ENCODE measurements at regions not wholly inside any gene's neighbourhood (a gene's known extent, or its start where the extent isn't known, plus 50 kb on each side); places are given as distances from the start of the nearest gene placed in this dataset.
A peak's percentile ranks its signal among the peaks of the same experiment; 100 is the strongest.

DNA sequence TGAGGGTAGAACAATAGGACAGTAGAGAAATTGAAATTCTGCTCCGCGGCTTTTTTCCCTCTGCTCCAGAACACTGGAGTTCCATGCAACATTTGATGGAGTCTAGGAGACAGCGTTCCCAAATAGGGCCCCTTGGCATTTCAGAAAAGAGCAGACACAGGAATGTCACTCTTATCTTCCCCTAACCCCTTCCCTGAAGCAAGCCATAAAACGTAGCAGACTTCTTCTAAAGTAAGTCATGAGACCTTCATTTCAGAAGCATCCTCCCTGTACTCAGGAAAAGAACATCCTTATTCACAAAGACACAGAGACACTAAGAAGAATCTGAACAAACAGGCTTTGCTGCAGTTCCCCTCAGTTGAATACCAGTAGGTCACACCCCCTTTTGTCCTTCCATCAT lies 296.1 kb upstream of the SOX9 start:
- H3K27me3 ChIP-seq (ENCODE audit: control insufficient read depth, insufficient read depth, low read length) = no peaks in the 10 kb centered on the region
- no peak overlapping the region for H3K27ac ChIP-seq (ENCODE audit: low read depth, low read length)
- no peak overlapping the region for H3K4me3 ChIP-seq (ENCODE audit: low read depth, low read length)
- H3K4me1 ChIP-seq (ENCODE audit: control insufficient read depth, insufficient read depth, low read length) = peaks cover 41% of the 10 kb centered on the region
- H3K9me3 ChIP-seq (ENCODE audit: control insufficient read depth, insufficient read depth, low read length) = no peaks in the 10 kb centered on the region
- H3K9ac ChIP-seq (ENCODE audit: low read depth, low read length) = no peak overlapping the region
- no peaks in the 10 kb centered on the region for H3K36me3 ChIP-seq (ENCODE audit: control insufficient read depth, insufficient read depth, low read length)

GRCh38 chr17:71825687-71826086 lies 295.1 kb upstream of the SOX9 start:
- Histone ChIP-seq H3K4me3 (ENCODE audit: low read depth, low read length) (no peak overlapping the region), H3K36me3 (ENCODE audit: control insufficient read depth, insufficient read depth, low read length) (no peaks in the 10 kb centered on the region), H3K27ac (ENCODE audit: low read depth, low read length) (no peak overlapping the region), H3K9ac (ENCODE audit: low read depth, low read length) (no peak overlapping the region), H3K4me1 (ENCODE audit: control insufficient read depth, insufficient read depth, low read length) (peaks cover 51% of the 10 kb centered on the region), H3K9me3 (ENCODE audit: control insufficient read depth, insufficient read depth, low read length) (no peaks in the 10 kb centered on the region), H3K27me3 (ENCODE audit: control insufficient read depth, insufficient read depth, low read length) (no peaks in the 10 kb centered on the region)

DNA sequence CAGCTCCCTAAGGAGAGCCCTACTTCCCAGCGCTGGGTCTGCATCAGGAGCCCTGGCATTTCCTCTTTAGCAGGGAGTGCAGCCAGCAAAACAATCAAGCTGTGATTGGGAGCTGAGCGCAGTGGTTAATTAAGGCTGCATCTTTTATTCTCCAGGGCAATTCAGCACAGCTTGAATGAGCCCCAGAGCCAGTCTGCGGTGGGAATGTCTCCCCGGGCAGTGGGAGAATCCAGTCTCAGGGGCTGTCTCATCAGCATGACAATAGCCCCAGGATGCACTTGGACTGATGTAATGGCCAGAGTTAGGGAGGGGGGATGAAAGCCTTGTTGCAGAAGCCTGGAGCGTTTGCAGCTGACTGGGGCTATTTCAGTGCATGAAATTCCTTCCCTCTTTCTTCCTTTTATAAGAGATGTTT lies 292.6 kb upstream of the SOX9 start:
- Histone ChIP-seq H3K4me3 (ENCODE audit: low read depth, low read length) (no peak overlapping the region), H3K36me3 (ENCODE audit: control insufficient read depth, insufficient read depth, low read length) (no peaks in the 10 kb centered on the region), H3K9me3 (ENCODE audit: control insufficient read depth, insufficient read depth, low read length) (no peaks in the 10 kb centered on the region), H3K27ac (ENCODE audit: low read depth, low read length) (peak overlapping the region; percentile 94), H3K4me1 (ENCODE audit: control insufficient read depth, insufficient read depth, low read length) (peaks cover 56% of the 10 kb centered on the region), H3K9ac (ENCODE audit: low read depth, low read length) (no peak overlapping the region), H3K27me3 (ENCODE audit: control insufficient read depth, insufficient read depth, low read length) (no peaks in the 10 kb centered on the region)

GRCh38 chr17:71830866-71831265 lies 290.0 kb upstream of the SOX9 start:
- Histone ChIP-seq H3K9me3 (ENCODE audit: control insufficient read depth, insufficient read depth, low read length) (no peaks in the 10 kb centered on the region), H3K27me3 (ENCODE audit: control insufficient read depth, insufficient read depth, low read length) (no peaks in the 10 kb centered on the region), H3K36me3 (ENCODE audit: control insufficient read depth, insufficient read depth, low read length) (no peaks in the 10 kb centered on the region), H3K4me1 (ENCODE audit: control insufficient read depth, insufficient read depth, low read length) (peaks cover 45% of the 10 kb centered on the region), H3K9ac (ENCODE audit: low read depth, low read length) (no peak overlapping the region), H3K27ac (ENCODE audit: low read depth, low read length) (no peak overlapping the region), H3K4me3 (ENCODE audit: low read depth, low read length) (no peak overlapping the region)

GRCh38 chr17:71842986-71843385 lies 277.8 kb upstream of the SOX9 start:
- H3K27me3 ChIP-seq (ENCODE audit: control insufficient read depth, insufficient read depth, low read length) = no peaks in the 10 kb centered on the region
- H3K27ac ChIP-seq (ENCODE audit: low read depth, low read length) = no peak overlapping the region
- H3K36me3 ChIP-seq (ENCODE audit: control insufficient read depth, insufficient read depth, low read length) = no peaks in the 10 kb centered on the region
- no peaks in the 10 kb centered on the region for H3K9me3 ChIP-seq (ENCODE audit: control insufficient read depth, insufficient read depth, low read length)
- no peak overlapping the region for H3K9ac ChIP-seq (ENCODE audit: low read depth, low read length)
- no peaks in the 10 kb centered on the region for H3K4me1 ChIP-seq (ENCODE audit: control insufficient read depth, insufficient read depth, low read length)
- no peak overlapping the region for H3K4me3 ChIP-seq (ENCODE audit: low read depth, low read length)

DNA sequence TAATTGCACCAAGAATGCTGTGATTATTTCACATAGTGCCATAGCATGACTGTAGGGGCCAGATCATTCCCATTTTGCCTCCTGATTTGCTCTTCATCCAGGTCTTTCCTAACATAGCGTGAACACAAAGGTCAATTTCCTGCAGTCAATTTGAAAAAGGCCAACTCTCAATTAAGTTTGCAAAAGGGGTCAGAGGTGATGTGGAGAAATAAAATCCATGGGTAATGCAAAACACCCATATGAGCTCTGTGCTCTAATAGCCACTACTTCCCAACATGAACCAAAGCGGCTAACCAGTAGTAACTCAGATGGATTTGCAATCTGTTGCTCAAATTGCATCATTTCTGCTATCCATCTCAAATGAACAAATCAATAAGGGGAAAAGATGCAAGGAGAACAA lies 275.5 kb upstream of the SOX9 start:
- H3K27ac ChIP-seq (ENCODE audit: low read depth, low read length) = no peak overlapping the region
- H3K9me3 ChIP-seq (ENCODE audit: control insufficient read depth, insufficient read depth, low read length) = no peaks in the 10 kb centered on the region
- no peaks in the 10 kb centered on the region for H3K4me1 ChIP-seq (ENCODE audit: control insufficient read depth, insufficient read depth, low read length)
- H3K27me3 ChIP-seq (ENCODE audit: control insufficient read depth, insufficient read depth, low read length) = no peaks in the 10 kb centered on the region
- no peaks in the 10 kb centered on the region for H3K36me3 ChIP-seq (ENCODE audit: control insufficient read depth, insufficient read depth, low read length)
- H3K9ac ChIP-seq (ENCODE audit: low read depth, low read length) = no peak overlapping the region
- no peak overlapping the region for H3K4me3 ChIP-seq (ENCODE audit: low read depth, low read length)

GRCh38 chr17:71846561-71847110 lies 274.2 kb upstream of the SOX9 start:
- Histone ChIP-seq H3K9ac (ENCODE audit: low read depth, low read length) (no peak overlapping the region), H3K4me1 (ENCODE audit: control insufficient read depth, insufficient read depth, low read length) (no peaks in the 10 kb centered on the region), H3K27me3 (ENCODE audit: control insufficient read depth, insufficient read depth, low read length) (no peaks in the 10 kb centered on the region), H3K36me3 (ENCODE audit: control insufficient read depth, insufficient read depth, low read length) (no peaks in the 10 kb centered on the region), H3K9me3 (ENCODE audit: control insufficient read depth, insufficient read depth, low read length) (no peaks in the 10 kb centered on the region), H3K4me3 (ENCODE audit: low read depth, low read length) (no peak overlapping the region), H3K27ac (ENCODE audit: low read depth, low read length) (no peak overlapping the region)

- Histone ChIP-seq H3K4me3 (ENCODE audit: low read depth, low read length) (no peak overlapping the region), H3K27ac (ENCODE audit: low read depth, low read length) (no peak overlapping the region), H3K27me3 (ENCODE audit: control insufficient read depth, insufficient read depth, low read length) (no peaks in the 10 kb centered on the region), H3K4me1 (ENCODE audit: control insufficient read depth, insufficient read depth, low read length) (no peaks in the 10 kb centered on the region), H3K36me3 (ENCODE audit: control insufficient read depth, insufficient read depth, low read length) (no peaks in the 10 kb centered on the region), H3K9me3 (ENCODE audit: control insufficient read depth, insufficient read depth, low read length) (no peaks in the 10 kb centered on the region), H3K9ac (ENCODE audit: low read depth, low read length) (no peak overlapping the region)
Measured at GRCh38 chr17:71849783-71850768, 270.7 kb upstream of the SOX9 start.

GRCh38 chr17:71850812-71851211 lies 270.0 kb upstream of the SOX9 start:
- no peaks in the 10 kb centered on the region for H3K27me3 ChIP-seq (ENCODE audit: control insufficient read depth, insufficient read depth, low read length)
- no peak overlapping the region for H3K27ac ChIP-seq (ENCODE audit: low read depth, low read length)
- no peaks in the 10 kb centered on the region for H3K9me3 ChIP-seq (ENCODE audit: control insufficient read depth, insufficient read depth, low read length)
- H3K36me3 ChIP-seq (ENCODE audit: control insufficient read depth, insufficient read depth, low read length) = no peaks in the 10 kb centered on the region
- H3K4me1 ChIP-seq (ENCODE audit: control insufficient read depth, insufficient read depth, low read length) = no peaks in the 10 kb centered on the region
- H3K4me3 ChIP-seq (ENCODE audit: low read depth, low read length) = no peak overlapping the region
- H3K9ac ChIP-seq (ENCODE audit: low read depth, low read length) = no peak overlapping the region

GRCh38 chr17:71855010-71855409 lies 265.8 kb upstream of the SOX9 start:
- H3K27ac ChIP-seq (ENCODE audit: low read depth, low read length) = no peak overlapping the region
- H3K36me3 ChIP-seq (ENCODE audit: control insufficient read depth, insufficient read depth, low read length) = no peaks in the 10 kb centered on the region
- no peak overlapping the region for H3K9ac ChIP-seq (ENCODE audit: low read depth, low read length)
- no peaks in the 10 kb centered on the region for H3K4me1 ChIP-seq (ENCODE audit: control insufficient read depth, insufficient read depth, low read length)
- no peaks in the 10 kb centered on the region for H3K9me3 ChIP-seq (ENCODE audit: control insufficient read depth, insufficient read depth, low read length)
- no peaks in the 10 kb centered on the region for H3K27me3 ChIP-seq (ENCODE audit: control insufficient read depth, insufficient read depth, low read length)
- H3K4me3 ChIP-seq (ENCODE audit: low read depth, low read length) = no peak overlapping the region

DNA sequence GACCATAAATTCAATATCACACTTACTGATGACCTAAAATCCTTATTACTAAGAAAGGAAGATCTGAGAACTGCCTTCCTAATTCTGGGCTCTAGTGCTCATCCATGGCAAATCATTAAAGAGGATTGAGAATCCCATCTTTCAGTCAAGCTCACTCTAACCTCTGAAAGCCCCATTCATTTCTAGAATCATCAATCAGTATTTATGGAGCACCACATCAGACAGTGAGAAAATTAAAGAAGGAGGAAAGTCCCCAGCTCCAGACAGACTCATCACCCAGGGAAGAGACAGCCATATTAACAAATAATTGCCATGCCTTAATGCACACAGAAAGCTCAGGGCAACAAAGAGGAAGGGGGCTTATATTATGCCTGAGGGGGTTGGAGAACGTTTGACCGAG lies 256.1 kb upstream of the SOX9 start:
- Histone ChIP-seq H3K9me3 (ENCODE audit: control insufficient read depth, insufficient read depth, low read length) (no peaks in the 10 kb centered on the region), H3K4me1 (ENCODE audit: control insufficient read depth, insufficient read depth, low read length) (no peaks in the 10 kb centered on the region), H3K27ac (ENCODE audit: low read depth, low read length) (no peak overlapping the region), H3K36me3 (ENCODE audit: control insufficient read depth, insufficient read depth, low read length) (no peaks in the 10 kb centered on the region), H3K4me3 (ENCODE audit: low read depth, low read length) (no peak overlapping the region), H3K9ac (ENCODE audit: low read depth, low read length) (no peak overlapping the region), H3K27me3 (ENCODE audit: control insufficient read depth, insufficient read depth, low read length) (no peaks in the 10 kb centered on the region)

All from HUES48 (cell line).